Skeletal muscle satellite cell (primary cell): ENCODE measurements at regions not wholly inside any gene's neighbourhood (a gene's known extent, or its start where the extent isn't known, plus 50 kb on each side); places are given as distances from the start of the nearest gene placed in this dataset.

Experiments
- H3K27me3 ChIP-seq: 2 replicates; pipeline ENCODE4 v1.7.0; 2013; ENCODE audit warnings: low read length; ENCODE audit not compliant: control insufficient read depth, insufficient read depth
- H3K36me3 ChIP-seq: 2 replicates; pipeline ENCODE4 v1.7.0; 2013; ENCODE audit warnings: mild to moderate bottlenecking, control low read depth, low read length; ENCODE audit not compliant: insufficient read depth
- H3K4me1 ChIP-seq: 2 replicates; pipeline ENCODE4 v1.7.0; 2013; ENCODE audit warnings: low read length; ENCODE audit not compliant: control insufficient read depth, insufficient read depth
- H3K4me2 ChIP-seq: 2 replicates; pipeline ENCODE4 v1.7.0; 2013; ENCODE audit warnings: mild to moderate bottlenecking, low read length
- H3K4me3 ChIP-seq: 2 replicates; pipeline ENCODE4 v1.7.0; 2013; ENCODE audit warnings: low read length
- H3K9ac ChIP-seq: 2 replicates; pipeline ENCODE4 v1.7.0; 2013; ENCODE audit warnings: mild to moderate bottlenecking, low read depth, low read length, moderate library complexity
- H3K9me3 ChIP-seq: replicated peaks from 2 replicates; pipeline ENCODE4 v1.7.0; 2013; ENCODE audit warnings: mild to moderate bottlenecking, control low read depth, low read length

- Histone ChIP-seq H3K9me3 (no peaks in the 10 kb centered on the region), H3K36me3 (no peaks in the 10 kb centered on the region), H3K4me2 (no peak overlapping the region), H3K9ac (no peak overlapping the region), H3K4me3 (no peak overlapping the region), H3K4me1 (no peaks in the 10 kb centered on the region), H3K27me3 (no peaks in the 10 kb centered on the region)
Measured at GRCh38 chr4:111676533-111676932, 468.7 kb upstream of the FAM241A start.

DNA sequence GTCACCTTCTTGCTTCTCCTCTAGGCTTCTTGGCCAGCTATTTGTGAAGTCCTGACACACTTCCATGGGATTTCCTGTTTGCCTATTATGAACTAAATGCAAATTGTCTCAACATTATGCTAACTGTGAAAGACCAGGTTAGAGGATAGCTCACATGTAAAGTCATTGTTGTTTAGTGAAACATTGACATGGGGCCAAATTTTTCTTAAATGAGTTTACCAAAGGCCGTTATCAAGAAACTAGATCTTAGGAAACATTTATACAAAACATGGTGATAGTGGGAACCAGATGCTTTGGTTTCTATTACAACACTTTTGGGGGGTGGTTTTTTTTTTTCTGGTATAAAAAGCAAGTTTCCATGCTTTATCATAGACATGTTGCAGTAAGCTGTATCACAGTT, 466.8 kb upstream of the FAM241A start:
- H3K9me3 ChIP-seq, result no peaks in the 10 kb centered on the region
- no peak overlapping the region for H3K9ac ChIP-seq
- H3K4me2 ChIP-seq, result no peak overlapping the region
- H3K4me1 ChIP-seq, result no peaks in the 10 kb centered on the region
- no peak overlapping the region for H3K4me3 ChIP-seq
- H3K27me3 ChIP-seq, result no peaks in the 10 kb centered on the region
- H3K36me3 ChIP-seq, result no peaks in the 10 kb centered on the region

DNA sequence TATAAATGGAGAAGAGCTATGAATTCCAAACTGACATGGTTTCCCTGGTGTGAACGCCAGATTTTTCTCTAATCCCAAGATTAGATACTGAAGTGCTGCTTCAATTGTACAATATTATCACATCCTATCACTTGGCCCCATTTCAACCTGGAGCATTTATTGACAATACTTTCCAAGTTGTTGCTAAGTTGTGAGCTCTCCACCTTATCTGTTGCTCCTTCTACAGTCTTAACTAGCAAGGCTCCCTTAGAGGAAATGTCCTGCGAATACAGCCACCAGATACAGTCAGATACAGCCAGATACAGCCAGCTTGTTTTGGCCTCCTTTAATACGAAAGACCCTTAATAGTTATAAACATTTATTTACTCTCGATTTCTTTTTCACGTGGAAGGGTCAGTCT, 466.3 kb upstream of the FAM241A start:
- no peak overlapping the region for H3K9ac ChIP-seq
- no peaks in the 10 kb centered on the region for H3K27me3 ChIP-seq
- no peaks in the 10 kb centered on the region for H3K36me3 ChIP-seq
- no peaks in the 10 kb centered on the region for H3K9me3 ChIP-seq
- H3K4me2 ChIP-seq, result no peak overlapping the region
- H3K4me1 ChIP-seq, result no peaks in the 10 kb centered on the region
- no peak overlapping the region for H3K4me3 ChIP-seq

GRCh38 chr4:111681270-111681669, 464.0 kb upstream of the FAM241A start:
- Histone ChIP-seq H3K9ac (no peak overlapping the region), H3K9me3 (no peaks in the 10 kb centered on the region), H3K27me3 (no peaks in the 10 kb centered on the region), H3K4me1 (no peaks in the 10 kb centered on the region), H3K4me3 (no peak overlapping the region), H3K4me2 (no peak overlapping the region), H3K36me3 (no peaks in the 10 kb centered on the region)

DNA sequence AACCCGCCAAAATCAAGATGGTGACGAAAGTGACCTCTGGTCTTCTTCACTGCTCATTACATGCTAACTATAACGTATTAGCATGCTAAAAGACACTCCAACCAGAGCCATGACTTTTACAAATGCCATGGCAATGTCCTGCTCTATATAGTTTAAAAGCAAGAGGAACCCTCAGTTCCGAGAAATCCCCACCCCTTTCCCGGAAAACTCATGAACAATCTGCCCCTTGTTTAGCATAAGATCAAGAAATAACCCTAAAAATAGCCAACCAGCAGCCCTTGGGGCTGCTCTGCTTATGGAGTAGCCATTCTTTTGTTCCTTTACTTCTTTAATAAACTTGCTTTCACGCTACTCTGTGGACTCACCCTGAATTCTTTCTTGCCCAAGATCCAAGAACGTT, 463.5 kb upstream of the FAM241A start:
- H3K4me1 ChIP-seq, result no peaks in the 10 kb centered on the region
- H3K4me3 ChIP-seq, result no peak overlapping the region
- no peaks in the 10 kb centered on the region for H3K9me3 ChIP-seq
- H3K27me3 ChIP-seq, result no peaks in the 10 kb centered on the region
- H3K9ac ChIP-seq, result no peak overlapping the region
- no peak overlapping the region for H3K4me2 ChIP-seq
- H3K36me3 ChIP-seq, result no peaks in the 10 kb centered on the region

GRCh38 chr4:111685205-111685604, 460.0 kb upstream of the FAM241A start:
- Histone ChIP-seq H3K9ac (no peak overlapping the region), H3K4me3 (no peak overlapping the region), H3K36me3 (no peaks in the 10 kb centered on the region), H3K4me1 (no peaks in the 10 kb centered on the region), H3K4me2 (no peak overlapping the region), H3K9me3 (no peaks in the 10 kb centered on the region), H3K27me3 (no peaks in the 10 kb centered on the region)

GRCh38 chr4:111689214-111689613, 456.0 kb upstream of the FAM241A start:
- H3K4me2 ChIP-seq, result no peak overlapping the region
- no peaks in the 10 kb centered on the region for H3K36me3 ChIP-seq
- H3K4me3 ChIP-seq, result no peak overlapping the region
- H3K4me1 ChIP-seq, result no peaks in the 10 kb centered on the region
- H3K9me3 ChIP-seq, result no peaks in the 10 kb centered on the region
- H3K9ac ChIP-seq, result no peak overlapping the region
- H3K27me3 ChIP-seq, result no peaks in the 10 kb centered on the region

GRCh38 chr4:111689731-111690130, 455.5 kb upstream of the FAM241A start:
- no peaks in the 10 kb centered on the region for H3K9me3 ChIP-seq
- H3K4me1 ChIP-seq, result no peaks in the 10 kb centered on the region
- no peaks in the 10 kb centered on the region for H3K36me3 ChIP-seq
- no peak overlapping the region for H3K9ac ChIP-seq
- H3K4me2 ChIP-seq, result no peak overlapping the region
- H3K27me3 ChIP-seq, result no peaks in the 10 kb centered on the region
- no peak overlapping the region for H3K4me3 ChIP-seq

DNA sequence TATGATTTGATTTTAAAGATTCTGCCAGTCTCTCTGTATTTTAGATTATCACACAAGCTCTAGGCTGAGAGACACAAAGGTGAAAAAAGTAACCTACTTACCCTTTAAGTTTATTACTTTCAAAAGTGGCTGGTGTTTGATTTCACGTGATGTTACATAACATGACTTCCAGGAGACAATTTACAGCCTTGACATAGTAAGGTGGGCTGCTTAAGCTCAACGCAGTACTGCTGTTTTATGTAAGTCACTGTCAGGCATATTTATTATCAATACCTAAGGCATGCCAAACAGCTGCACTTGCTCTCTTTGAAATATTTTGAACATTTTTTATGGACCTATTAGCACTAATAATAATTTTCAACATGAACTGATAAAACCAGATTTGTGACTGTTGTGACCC, 451.5 kb upstream of the FAM241A start:
- H3K4me2 ChIP-seq, result no peak overlapping the region

GRCh38 chr4:111695677-111696076, 449.6 kb upstream of the FAM241A start:
- H3K9me3 ChIP-seq, result no peaks in the 10 kb centered on the region
- H3K4me1 ChIP-seq, result no peaks in the 10 kb centered on the region
- no peaks in the 10 kb centered on the region for H3K36me3 ChIP-seq
- H3K27me3 ChIP-seq, result no peaks in the 10 kb centered on the region
- no peak overlapping the region for H3K9ac ChIP-seq
- no peak overlapping the region for H3K4me2 ChIP-seq
- H3K4me3 ChIP-seq, result no peak overlapping the region

More for the DNA sequence above, 451.5 kb upstream of the FAM241A start:
- Histone ChIP-seq H3K27me3 (no peaks in the 10 kb centered on the region), H3K4me1 (no peaks in the 10 kb centered on the region), H3K9me3 (no peaks in the 10 kb centered on the region), H3K36me3 (no peaks in the 10 kb centered on the region), H3K4me3 (no peak overlapping the region), H3K9ac (no peak overlapping the region)

- Histone ChIP-seq H3K9me3 (no peaks in the 10 kb centered on the region), H3K4me1 (no peaks in the 10 kb centered on the region), H3K9ac (no peak overlapping the region), H3K4me2 (no peak overlapping the region), H3K27me3 (no peaks in the 10 kb centered on the region), H3K36me3 (no peaks in the 10 kb centered on the region), H3K4me3 (no peak overlapping the region)
Measured at GRCh38 chr4:111696505-111696904, 448.7 kb upstream of the FAM241A start.

DNA sequence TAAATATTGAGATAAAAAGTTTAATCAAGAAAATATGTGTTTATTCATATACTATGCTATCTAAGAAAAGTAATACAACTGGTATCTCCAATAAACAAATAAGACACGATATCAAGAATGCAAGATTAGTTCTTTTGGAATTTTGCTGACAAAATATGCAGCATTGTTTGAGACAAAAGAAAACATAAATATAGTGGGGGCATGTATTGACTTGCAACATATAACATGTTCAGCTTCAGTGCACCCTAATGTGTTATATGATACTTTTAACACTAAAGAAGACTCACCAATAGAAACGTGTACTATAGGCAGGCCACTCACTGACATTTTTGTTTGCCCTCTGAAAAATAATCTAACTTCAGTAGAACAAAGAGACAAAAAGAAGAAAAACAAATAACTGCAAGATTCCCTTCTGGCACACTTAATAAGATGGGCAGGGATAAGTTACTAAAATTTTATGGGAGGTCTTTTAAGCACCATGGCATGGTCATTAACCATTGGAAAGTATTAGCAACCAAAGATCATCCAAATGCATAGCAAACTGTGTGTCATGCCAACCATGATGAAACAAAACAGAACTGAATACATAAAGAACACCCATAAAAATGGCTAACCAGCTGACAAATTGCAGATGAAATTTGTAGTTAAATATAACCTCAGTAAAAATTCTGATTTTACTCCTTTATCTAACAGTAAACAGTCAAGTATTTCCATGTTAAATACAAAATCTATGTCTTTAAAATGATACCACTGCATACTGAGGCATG, 447.9 kb upstream of the FAM241A start:
- no peaks in the 10 kb centered on the region for H3K4me1 ChIP-seq
- H3K36me3 ChIP-seq, result no peaks in the 10 kb centered on the region
- no peak overlapping the region for H3K4me2 ChIP-seq
- no peaks in the 10 kb centered on the region for H3K9me3 ChIP-seq
- H3K9ac ChIP-seq, result no peak overlapping the region
- H3K27me3 ChIP-seq, result no peaks in the 10 kb centered on the region
- H3K4me3 ChIP-seq, result no peak overlapping the region
